GM23338 (cell line): ENCODE measurements at regions not wholly inside any gene's neighbourhood (a gene's known extent, or its start where the extent isn't known, plus 50 kb on each side); places are given as distances from the start of the nearest gene placed in this dataset.

Experiments used
- ATAC-seq: fragments of 200-7000 bp; cut with Tn5 transposase; 3 replicates; pipeline ENCODE4 v1.9.1; 2020
- DNase-seq: peaks from one replicate; pipeline ENCODE4 v3.0.0-alpha.2; 2015; ENCODE audit warnings: low spot score
- H2AFZ ChIP-seq: fragments of 200-600 bp; sonication (generic); 2 replicates; pipeline ENCODE4 v1.8.0; 2016; ENCODE audit warnings: antibody characterized with exemption, mild to moderate bottlenecking, moderate library complexity
- H3F3A ChIP-seq: fragments of 200-600 bp; sonication (generic); replicated peaks from 2 replicates; pipeline ENCODE4 v1.8.0; 2017; ENCODE audit warnings: antibody characterized with exemption, mixed run types, low read depth
- H3K27ac ChIP-seq: fragments of 200-600 bp; sonication (generic); 2 replicates; pipeline ENCODE4 v1.6.1; 2016; ENCODE audit warnings: low read depth
- H3K27me3 ChIP-seq: fragments of 200-600 bp; sonication (generic); 2 replicates; pipeline ENCODE4 v1.8.0; 2016; ENCODE audit warnings: mild to moderate bottlenecking, mixed run types, moderate library complexity; ENCODE audit not compliant: insufficient read depth
- H3K36me3 ChIP-seq: fragments of 200-600 bp; sonication (generic); 2 replicates; pipeline ENCODE4 v1.8.0; 2016; ENCODE audit warnings: mild to moderate bottlenecking; ENCODE audit not compliant: insufficient read depth
- H3K4me1 ChIP-seq: fragments of 200-600 bp; sonication (generic); 2 replicates; pipeline ENCODE4 v1.8.0; 2016; ENCODE audit warnings: mild to moderate bottlenecking, moderate library complexity; ENCODE audit not compliant: insufficient read depth
- H3K4me2 ChIP-seq: fragments of 200-600 bp; sonication (generic); 2 replicates; pipeline ENCODE4 v1.7.1; 2017; ENCODE audit warnings: mixed run types
- H3K4me3 ChIP-seq: fragments of 200-600 bp; sonication (generic); 2 replicates; pipeline ENCODE4 v1.6.1; 2016; ENCODE audit warnings: mixed run types
- H3K79me2 ChIP-seq: fragments of 200-600 bp; sonication (generic); replicated peaks from 2 replicates; pipeline ENCODE4 v1.8.0; 2017; ENCODE audit warnings: mild to moderate bottlenecking; ENCODE audit not compliant: insufficient read depth
- H3K9me2 ChIP-seq: fragments of 200-600 bp; sonication (generic); 2 replicates; pipeline ENCODE4 v1.8.0; 2017; ENCODE audit not compliant: insufficient read depth
- H4K20me1 ChIP-seq: fragments of 200-600 bp; sonication (generic); replicated peaks from 2 replicates; pipeline ENCODE4 v1.8.0; 2017; ENCODE audit warnings: mild to moderate bottlenecking; ENCODE audit not compliant: insufficient read depth
- H3K27ac Mint-ChIP-seq: 2 replicates; pipeline ENCODE4 v1.8.0; 2020; ENCODE audit warnings: inconsistent platforms, mild to moderate bottlenecking, moderate library complexity, mixed read lengths
- H3K27me3 Mint-ChIP-seq: 3 replicates; pipeline ENCODE4 v1.8.0; 2022; ENCODE audit warnings: low read depth, mild to moderate bottlenecking, moderate library complexity, mixed read lengths, inconsistent platforms; ENCODE audit not compliant: insufficient read depth, poor library complexity
- H3K36me3 Mint-ChIP-seq: 3 replicates; pipeline ENCODE4 v1.8.0; 2021; ENCODE audit warnings: low read depth, mild to moderate bottlenecking, inconsistent platforms, moderate library complexity, mixed read lengths
- H3K4me1 Mint-ChIP-seq: 3 replicates; pipeline ENCODE4 v1.8.0; 2020; ENCODE audit warnings: mild to moderate bottlenecking, inconsistent platforms, mixed read lengths
- H3K4me3 Mint-ChIP-seq: 3 replicates; pipeline ENCODE4 v1.8.0; 2021; ENCODE audit warnings: moderate library complexity, mild to moderate bottlenecking, inconsistent platforms, mixed read lengths
- H3K9me3 Mint-ChIP-seq: 3 replicates; pipeline ENCODE4 v1.8.0; 2020; ENCODE audit warnings: moderate library complexity, mild to moderate bottlenecking, inconsistent platforms, mixed read lengths
- CREB1 ChIP-seq: fragments of 250-450 bp; sonication (Bioruptor Pico); IDR thresholded peaks from 2 replicates; pipeline ENCODE4 v1.5.0; 2020; ENCODE audit warnings: low read depth, mild to moderate bottlenecking, moderate library complexity
- CTCF ChIP-seq, 2 experiments: fragments of 200-600 bp in 1 of 2; sonication (generic) in 1 of 2; conservative IDR thresholded peaks; 2 replicates each; pipeline versions ENCODE4 v1.5.1 to v1.6.1; 2016 to 2017; ENCODE audit warnings: antibody characterized with exemption in 2 of 2, low read depth in 2 of 2, mild to moderate bottlenecking in 2 of 2, moderate library complexity in 1 of 2
- ETS1 ChIP-seq: IDR thresholded peaks from 2 replicates; pipeline ENCODE4 v1.6.1; 2016; ENCODE audit warnings: antibody characterized with exemption
- EZH2 ChIP-seq: fragments of 200-600 bp; sonication (generic); IDR thresholded peaks from one replicate; pipeline ENCODE4 v1.8.0; 2017; ENCODE audit warnings: antibody characterized with exemption, mild to moderate bottlenecking, low read depth; ENCODE audit not compliant: unreplicated experiment
- EZH2phosphoT487 ChIP-seq: fragments of 200-600 bp; sonication (generic); IDR thresholded peaks from one replicate; pipeline ENCODE4 v1.8.1; 2018; ENCODE audit warnings: antibody characterized with exemption; ENCODE audit not compliant: unreplicated experiment
- JUNB ChIP-seq: IDR thresholded peaks from one replicate; pipeline ENCODE4 v1.6.1; 2016; ENCODE audit warnings: antibody characterized with exemption; ENCODE audit not compliant: unreplicated experiment
- NANOG ChIP-seq: IDR thresholded peaks from 2 replicates; pipeline ENCODE4 v1.6.1; 2016; ENCODE audit warnings: antibody characterized with exemption, borderline replicate concordance
- POLR2AphosphoS5 ChIP-seq: IDR thresholded peaks from 2 replicates; pipeline ENCODE4 v1.6.1; 2016; ENCODE audit warnings: antibody characterized with exemption, low read depth
- REST ChIP-seq: IDR thresholded peaks from one replicate; pipeline ENCODE4 v1.6.1; 2018; ENCODE audit warnings: antibody characterized with exemption; ENCODE audit not compliant: unreplicated experiment
- STAT1 ChIP-seq: IDR thresholded peaks from one replicate; pipeline ENCODE4 v1.6.1; 2016; ENCODE audit warnings: antibody characterized with exemption; ENCODE audit not compliant: unreplicated experiment
- ZNF114 ChIP-seq: fragments of 250-450 bp; sonication (Bioruptor Pico); IDR thresholded peaks from 2 replicates; pipeline ENCODE4 v1.5.0; 2020; ENCODE audit warnings: mild to moderate bottlenecking, moderate library complexity
- ZNF331 ChIP-seq: fragments of 250-450 bp; sonication (Bioruptor Pico); IDR thresholded peaks from 2 replicates; pipeline ENCODE4 v1.5.0; 2020; ENCODE audit warnings: low read depth, mild to moderate bottlenecking, moderate library complexity
- ZNF462 ChIP-seq: fragments of 250-450 bp; sonication (Bioruptor Pico); IDR thresholded peaks from 2 replicates; pipeline ENCODE4 v1.5.0; 2020; ENCODE audit warnings: mild to moderate bottlenecking, moderate library complexity

- peak overlapping the region; percentile 86; the same call in 1 of the 2 replicates for H2AFZ ChIP-seq
Observed at GRCh38 chr3:170740285-170740684, 129.7 kb downstream of the RPL22L1 start.

More at GRCh38 chr3:170740285-170740684, 129.7 kb downstream of the RPL22L1 start:
- no peak overlapping the region for H3K4me3 Mint-ChIP-seq
- peaks cover 3% of the 10 kb centered on the region for H3K9me3 Mint-ChIP-seq
- Histone ChIP-seq H3K36me3 (no peaks in the 10 kb centered on the region), H3K9me2 (no peaks in the 10 kb centered on the region), H4K20me1 (no peaks in the 10 kb centered on the region), H3F3A (no peaks in the 10 kb centered on the region), H3K4me1 (no peaks in the 10 kb centered on the region), H3K27ac (no peak overlapping the region), H3K79me2 (no peaks in the 10 kb centered on the region), H3K27me3 (no peaks in the 10 kb centered on the region), H3K4me3 (no peak overlapping the region), H3K4me2 (no peak overlapping the region)
- no peaks in the 10 kb centered on the region for H3K27me3 Mint-ChIP-seq
- peaks cover 5% of the 10 kb centered on the region; the same call in 2 of the 3 replicates for H3K4me1 Mint-ChIP-seq
- no peak overlapping the region for H3K27ac Mint-ChIP-seq
- no peak for TF ChIP-seq ZNF114 (CRISPR knock-in tag)
- no peak for TF ChIP-seq ZNF462 (CRISPR knock-in tag)
- TF ChIP-seq CTCF (conservative IDR thresholded peaks at IDR 0.05; ENCODE audit: low read depth in 2 of 2) = no peak
- TF ChIP-seq REST = no peak
- TF ChIP-seq ETS1 = no peak
- no peak for TF ChIP-seq ZNF331 (CRISPR knock-in tag)
- no peak for TF ChIP-seq EZH2phosphoT487
- no peak for TF ChIP-seq JUNB
- no peak for TF ChIP-seq POLR2AphosphoS5
- no peak for TF ChIP-seq CREB1 (CRISPR knock-in tag)
- no peak for TF ChIP-seq EZH2
- no peak for TF ChIP-seq NANOG
- no peak for TF ChIP-seq STAT1
- no peaks in the 10 kb centered on the region for H3K36me3 Mint-ChIP-seq
- DNase-seq (no peak), ATAC-seq (no peak)
